ENCODE measurements at regions not wholly inside any gene's neighbourhood (a gene's known extent, or its start where the extent isn't known, plus 50 kb on each side); places are given as distances from the start of the nearest gene placed in this dataset.

GRCh38 chr13:89806594-89806993, 1540.9 kb upstream of the MIR17HG start:
- H2AFZ ChIP-seq (ENCODE audit: low read depth, low read length) = no peak overlapping the region
- H3K36me3 ChIP-seq (replicated peaks; ENCODE audit: low read depth, low read length) = no peaks in the 10 kb centered on the region
- H3K9me3 ChIP-seq (ENCODE audit: insufficient read depth, low read length) = no peaks in the 10 kb centered on the region
- H3K4me3 ChIP-seq (ENCODE audit: low read length) = no peak overlapping the region
- H3K27me3 ChIP-seq (ENCODE audit: low read depth, low read length) = no peaks in the 10 kb centered on the region
- TF ChIP-seq EZH2phosphoT487 (IDR thresholded peaks at IDR 0.05; ENCODE audit: low read depth) = no peak
- TF ChIP-seq CTCF (IDR thresholded peaks at IDR 0.05; ENCODE audit: low read depth, low read length) = no peak
- no peak overlapping the region for H3K4me2 ChIP-seq (ENCODE audit: low read length)
- H3K79me2 ChIP-seq (ENCODE audit: low read length) = no peaks in the 10 kb centered on the region
- no peak overlapping the region for H3K9ac ChIP-seq (ENCODE audit: low read length)
- no peaks in the 10 kb centered on the region for H4K20me1 ChIP-seq (ENCODE audit: insufficient read depth, low read length)
- H3K4me1 ChIP-seq (ENCODE audit: low read length) = no peaks in the 10 kb centered on the region
- no peak overlapping the region for H3K27ac ChIP-seq (ENCODE audit: low read length)

GRCh38 chr13:89812856-89813255, 1534.6 kb upstream of the MIR17HG start:
- no peak overlapping the region for H3K4me3 ChIP-seq (ENCODE audit: low read length)

DNA sequence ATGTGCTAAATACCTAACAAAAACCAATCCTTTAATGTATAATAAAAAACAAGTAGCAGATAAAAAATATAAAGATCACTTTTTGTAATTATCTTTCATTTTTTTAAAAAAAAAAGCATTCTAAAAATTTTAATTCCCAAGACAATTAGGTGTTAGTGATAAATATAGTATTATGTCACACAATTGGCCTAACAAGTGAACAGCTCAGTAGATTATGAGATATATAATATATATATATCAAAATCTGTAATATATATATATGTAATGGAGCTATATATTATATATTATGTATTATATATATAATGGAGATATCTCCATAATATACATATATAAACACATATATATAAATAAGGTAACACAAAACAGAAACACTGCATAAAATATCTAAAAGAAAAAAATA, 1531.1 kb upstream of the MIR17HG start:
- TF ChIP-seq EZH2phosphoT487 (IDR thresholded peaks at IDR 0.05; ENCODE audit: low read depth) = no peak
- no peak for TF ChIP-seq CTCF (IDR thresholded peaks at IDR 0.05; ENCODE audit: low read depth, low read length)
- Histone ChIP-seq H3K4me3 (ENCODE audit: low read length) (no peak overlapping the region), H3K79me2 (ENCODE audit: low read length) (no peaks in the 10 kb centered on the region), H3K9me3 (ENCODE audit: insufficient read depth, low read length) (no peaks in the 10 kb centered on the region), H3K9ac (ENCODE audit: low read length) (no peak overlapping the region), H3K36me3 (replicated peaks; ENCODE audit: low read depth, low read length) (no peaks in the 10 kb centered on the region), H2AFZ (ENCODE audit: low read depth, low read length) (no peak overlapping the region), H4K20me1 (ENCODE audit: insufficient read depth, low read length) (no peaks in the 10 kb centered on the region), H3K27me3 (ENCODE audit: low read depth, low read length) (no peaks in the 10 kb centered on the region), H3K27ac (ENCODE audit: low read length) (no peak overlapping the region), H3K4me1 (ENCODE audit: low read length) (no peaks in the 10 kb centered on the region), H3K4me2 (ENCODE audit: low read length) (no peak overlapping the region)

More at GRCh38 chr13:89812856-89813255, 1534.6 kb upstream of the MIR17HG start:
- H3K4me1 ChIP-seq (ENCODE audit: low read length) = no peaks in the 10 kb centered on the region
- no peak overlapping the region for H3K4me2 ChIP-seq (ENCODE audit: low read length)
- no peak overlapping the region for H2AFZ ChIP-seq (ENCODE audit: low read depth, low read length)
- no peaks in the 10 kb centered on the region for H4K20me1 ChIP-seq (ENCODE audit: insufficient read depth, low read length)
- H3K27ac ChIP-seq (ENCODE audit: low read length) = no peak overlapping the region
- TF ChIP-seq CTCF (IDR thresholded peaks at IDR 0.05; ENCODE audit: low read depth, low read length) = no peak
- TF ChIP-seq EZH2phosphoT487 (IDR thresholded peaks at IDR 0.05; ENCODE audit: low read depth) = no peak
- no peaks in the 10 kb centered on the region for H3K27me3 ChIP-seq (ENCODE audit: low read depth, low read length)
- H3K36me3 ChIP-seq (replicated peaks; ENCODE audit: low read depth, low read length) = no peaks in the 10 kb centered on the region
- H3K9ac ChIP-seq (ENCODE audit: low read length) = no peak overlapping the region
- no peaks in the 10 kb centered on the region for H3K9me3 ChIP-seq (ENCODE audit: insufficient read depth, low read length)
- H3K79me2 ChIP-seq (ENCODE audit: low read length) = no peaks in the 10 kb centered on the region

DNA sequence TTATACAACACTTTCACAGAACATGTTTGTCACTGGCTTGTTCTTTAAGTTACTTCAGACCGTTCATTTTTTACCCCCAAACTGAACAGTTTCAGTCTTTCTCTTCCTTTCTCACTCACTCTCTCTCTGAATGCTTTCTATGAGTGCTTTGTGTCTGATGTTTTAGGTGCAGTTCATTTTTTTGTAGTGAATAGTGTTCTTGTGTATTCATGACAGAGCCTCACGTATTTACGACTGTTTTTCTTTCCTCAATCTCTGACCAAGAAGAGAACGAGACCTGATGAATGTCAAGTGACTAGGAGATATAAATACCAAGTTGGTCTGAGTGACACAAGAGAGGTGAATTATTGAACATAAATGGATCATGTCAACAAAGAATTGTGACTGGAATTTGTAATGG, 1525.0 kb upstream of the MIR17HG start:
- H3K4me1 ChIP-seq (ENCODE audit: low read length) = no peaks in the 10 kb centered on the region
- no peak overlapping the region for H3K4me2 ChIP-seq (ENCODE audit: low read length)
- no peak overlapping the region for H3K9ac ChIP-seq (ENCODE audit: low read length)
- no peaks in the 10 kb centered on the region for H3K36me3 ChIP-seq (replicated peaks; ENCODE audit: low read depth, low read length)
- H3K9me3 ChIP-seq (ENCODE audit: insufficient read depth, low read length) = no peaks in the 10 kb centered on the region
- H3K27me3 ChIP-seq (ENCODE audit: low read depth, low read length) = no peaks in the 10 kb centered on the region
- H3K79me2 ChIP-seq (ENCODE audit: low read length) = no peaks in the 10 kb centered on the region
- H3K4me3 ChIP-seq (ENCODE audit: low read length) = no peak overlapping the region
- H2AFZ ChIP-seq (ENCODE audit: low read depth, low read length) = 0 out of 2 replicates have a peak overlapping the region, but pooled peaks have one; percentile 15
- H3K27ac ChIP-seq (ENCODE audit: low read length) = no peak overlapping the region
- no peaks in the 10 kb centered on the region for H4K20me1 ChIP-seq (ENCODE audit: insufficient read depth, low read length)
- TF ChIP-seq CTCF (IDR thresholded peaks at IDR 0.05; ENCODE audit: low read depth, low read length) = no peak
- no peak for TF ChIP-seq EZH2phosphoT487 (IDR thresholded peaks at IDR 0.05; ENCODE audit: low read depth)

Data from OCI-LY3 (cell line).